ENCODE measurements at regions not wholly inside any gene's neighbourhood (a gene's known extent, or its start where the extent isn't known, plus 50 kb on each side); places are given as distances from the start of the nearest gene placed in this dataset.

- H3K4me3 ChIP-seq (ENCODE audit: low read depth, low read length): no peak overlapping the region
- peak; percentile 5 for DNase-seq (ENCODE audit: low read depth)
- TF ChIP-seq CTCF (conservative IDR thresholded peaks at IDR 0.05; ENCODE audit: low read depth, low read length): no peak
Observed at GRCh38 chr3:8385848-8386620, 115.6 kb upstream of the LMCD1 start.

GRCh38 chr3:8387571-8387970 is 114.1 kb upstream of the LMCD1 start:
- no peak for DNase-seq (ENCODE audit: low read depth)
- no peak overlapping the region for H3K4me3 ChIP-seq (ENCODE audit: low read depth, low read length)
- TF ChIP-seq CTCF (conservative IDR thresholded peaks at IDR 0.05; ENCODE audit: low read depth, low read length): no peak

- no peak overlapping the region for H3K4me3 ChIP-seq (ENCODE audit: low read depth, low read length)
- TF ChIP-seq CTCF (conservative IDR thresholded peaks at IDR 0.05; ENCODE audit: low read depth, low read length): no peak
- no peak for DNase-seq (ENCODE audit: low read depth)
Observed at GRCh38 chr3:8399686-8400085, 101.9 kb upstream of the LMCD1 start.

GRCh38 chr3:8400911-8401310 is 100.7 kb upstream of the LMCD1 start:
- no peak overlapping the region for H3K4me3 ChIP-seq (ENCODE audit: low read depth, low read length)
- DNase-seq (ENCODE audit: low read depth): no peak
- no peak for TF ChIP-seq CTCF (conservative IDR thresholded peaks at IDR 0.05; ENCODE audit: low read depth, low read length)

- no peak for DNase-seq (ENCODE audit: low read depth)
- TF ChIP-seq CTCF (conservative IDR thresholded peaks at IDR 0.05; ENCODE audit: low read depth, low read length): no peak
- H3K4me3 ChIP-seq (ENCODE audit: low read depth, low read length): no peak overlapping the region
Observed at GRCh38 chr3:8403996-8404395, 97.6 kb upstream of the LMCD1 start.

- H3K4me3 ChIP-seq (ENCODE audit: low read depth, low read length): no peak overlapping the region
- no peak for DNase-seq (ENCODE audit: low read depth)
- no peak for TF ChIP-seq CTCF (conservative IDR thresholded peaks at IDR 0.05; ENCODE audit: low read depth, low read length)
Observed at GRCh38 chr3:8405144-8405543, 96.5 kb upstream of the LMCD1 start.

GRCh38 chr3:8406479-8406878 is 95.1 kb upstream of the LMCD1 start:
- TF ChIP-seq CTCF (conservative IDR thresholded peaks at IDR 0.05; ENCODE audit: low read depth, low read length): no peak
- no peak overlapping the region for H3K4me3 ChIP-seq (ENCODE audit: low read depth, low read length)
- DNase-seq (ENCODE audit: low read depth): no peak

Measured in choroid plexus epithelial cell (primary cell).